ENCODE measurements at regions not wholly inside any gene's neighbourhood (a gene's known extent, or its start where the extent isn't known, plus 50 kb on each side); places are given as distances from the start of the nearest gene placed in this dataset.

DNA sequence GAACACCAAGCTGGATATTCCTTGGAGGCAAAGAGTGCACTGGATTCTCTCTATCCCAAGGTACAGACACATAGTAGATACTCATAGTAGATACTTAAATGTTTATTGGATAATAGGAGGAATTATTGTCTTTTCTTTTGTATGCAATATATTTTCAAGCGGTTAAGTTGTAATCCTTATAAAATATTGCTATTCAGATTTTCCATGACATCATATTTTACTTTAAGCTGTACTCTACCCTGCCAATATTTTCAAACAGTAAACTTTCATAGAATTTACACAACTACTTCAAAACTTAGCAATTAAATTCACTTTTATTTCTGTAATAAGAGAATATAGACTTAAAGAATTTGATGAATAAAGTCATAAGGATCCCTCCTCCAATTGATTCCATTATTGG, 546.5 kb upstream of the CAMK1G start:
- TF ChIP-seq EP300 (IDR thresholded peaks at IDR 0.05): no peak
- no peak for TF ChIP-seq POLR2A (IDR thresholded peaks at IDR 0.05)
- 67 to 79% methylated on average over 1 of the region's 1 CpG for WGBS, 2 donors (ENCODE audit: low coverage in 1 of 2)
- Histone ChIP-seq H3K27ac (no peak overlapping the region), H3K36me3 (no peaks in the 10 kb centered on the region), H3K4me3 (no peak overlapping the region), H3K4me1 (no peaks in the 10 kb centered on the region), H3K9me3 (no peaks in the 10 kb centered on the region), H3K27me3 (no peaks in the 10 kb centered on the region)
- ATAC-seq: no peak

DNA sequence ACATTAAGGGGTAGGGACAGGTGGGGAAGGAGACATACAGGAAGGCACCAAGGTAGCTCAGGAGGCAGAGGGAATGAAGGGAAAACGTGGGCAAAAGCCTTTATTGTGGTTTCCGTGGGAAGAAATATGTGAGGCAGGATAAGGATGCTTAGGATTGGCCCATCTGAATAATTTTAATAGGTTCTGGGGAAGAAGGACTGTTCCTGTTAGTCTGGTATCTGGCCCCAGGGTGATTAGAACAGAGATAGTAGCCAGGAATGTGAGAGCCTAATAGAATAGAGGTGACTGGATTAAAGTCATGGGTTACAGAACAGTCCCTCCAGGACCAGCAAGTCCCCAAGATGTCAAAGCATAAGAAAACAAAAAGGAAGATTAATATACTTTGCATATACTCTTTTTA, 545.2 kb upstream of the CAMK1G start:
- no peak overlapping the region for H3K4me3 ChIP-seq
- 46 to 79% methylated on average over 2 of the region's 2 CpGs for WGBS, 2 donors (ENCODE audit: low coverage in 1 of 2)
- no peak for ATAC-seq

DNA sequence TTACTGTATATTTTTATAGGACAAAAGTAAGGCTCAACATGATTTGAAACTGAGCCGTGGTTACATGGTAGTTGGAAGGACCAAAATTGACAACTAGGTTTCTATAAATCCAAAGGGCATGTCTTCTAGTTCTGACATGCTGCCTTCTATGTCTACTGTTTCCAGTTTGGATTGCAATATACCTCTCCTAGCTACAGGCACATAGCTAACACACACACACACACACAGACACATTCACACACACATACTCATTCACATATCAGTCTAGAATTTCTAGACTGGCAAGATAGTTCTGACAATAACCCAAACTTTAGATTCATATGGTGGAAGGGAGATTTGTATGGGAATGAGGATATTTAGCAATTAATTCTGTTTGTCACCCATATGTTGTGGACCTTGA, 544.8 kb upstream of the CAMK1G start:
- no peak overlapping the region for H3K27ac ChIP-seq
- TF ChIP-seq POLR2A (IDR thresholded peaks at IDR 0.05): no peak
- TF ChIP-seq, protein P1, sequence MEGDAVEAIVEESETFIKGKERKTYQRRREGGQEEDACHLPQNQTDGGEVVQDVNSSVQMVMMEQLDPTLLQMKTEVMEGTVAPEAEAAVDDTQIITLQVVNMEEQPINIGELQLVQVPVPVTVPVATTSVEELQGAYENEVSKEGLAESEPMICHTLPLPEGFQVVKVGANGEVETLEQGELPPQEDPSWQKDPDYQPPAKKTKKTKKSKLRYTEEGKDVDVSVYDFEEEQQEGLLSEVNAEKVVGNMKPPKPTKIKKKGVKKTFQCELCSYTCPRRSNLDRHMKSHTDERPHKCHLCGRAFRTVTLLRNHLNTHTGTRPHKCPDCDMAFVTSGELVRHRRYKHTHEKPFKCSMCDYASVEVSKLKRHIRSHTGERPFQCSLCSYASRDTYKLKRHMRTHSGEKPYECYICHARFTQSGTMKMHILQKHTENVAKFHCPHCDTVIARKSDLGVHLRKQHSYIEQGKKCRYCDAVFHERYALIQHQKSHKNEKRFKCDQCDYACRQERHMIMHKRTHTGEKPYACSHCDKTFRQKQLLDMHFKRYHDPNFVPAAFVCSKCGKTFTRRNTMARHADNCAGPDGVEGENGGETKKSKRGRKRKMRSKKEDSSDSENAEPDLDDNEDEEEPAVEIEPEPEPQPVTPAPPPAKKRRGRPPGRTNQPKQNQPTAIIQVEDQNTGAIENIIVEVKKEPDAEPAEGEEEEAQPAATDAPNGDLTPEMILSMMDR (IDR thresholded peaks at IDR 0.05): no peak
- TF ChIP-seq EP300 (IDR thresholded peaks at IDR 0.05): no peak
- no peak for TF ChIP-seq POLR2AphosphoS5 (IDR thresholded peaks at IDR 0.05)
- 75 to 95% methylated on average over 1 of the region's 1 CpG for WGBS, 2 donors (ENCODE audit: low coverage in 1 of 2)
- H3K27me3 ChIP-seq: no peaks in the 10 kb centered on the region
- no peaks in the 10 kb centered on the region for H3K9me3 ChIP-seq
- no peaks in the 10 kb centered on the region for H3K4me1 ChIP-seq
- H3K4me3 ChIP-seq: no peak overlapping the region
- no peaks in the 10 kb centered on the region for H3K36me3 ChIP-seq
- no peak for ATAC-seq

More for the DNA sequence above, 545.2 kb upstream of the CAMK1G start:
- Histone ChIP-seq H3K27ac (no peak overlapping the region), H3K4me1 (no peaks in the 10 kb centered on the region), H3K27me3 (no peaks in the 10 kb centered on the region), H3K36me3 (no peaks in the 10 kb centered on the region), H3K9me3 (no peaks in the 10 kb centered on the region)
- TF ChIP-seq POLR2A (IDR thresholded peaks at IDR 0.05) (no peak), POLR2AphosphoS5 (IDR thresholded peaks at IDR 0.05) (no peak)
- TF ChIP-seq, protein P1 (IDR thresholded peaks at IDR 0.05): no peak

DNA sequence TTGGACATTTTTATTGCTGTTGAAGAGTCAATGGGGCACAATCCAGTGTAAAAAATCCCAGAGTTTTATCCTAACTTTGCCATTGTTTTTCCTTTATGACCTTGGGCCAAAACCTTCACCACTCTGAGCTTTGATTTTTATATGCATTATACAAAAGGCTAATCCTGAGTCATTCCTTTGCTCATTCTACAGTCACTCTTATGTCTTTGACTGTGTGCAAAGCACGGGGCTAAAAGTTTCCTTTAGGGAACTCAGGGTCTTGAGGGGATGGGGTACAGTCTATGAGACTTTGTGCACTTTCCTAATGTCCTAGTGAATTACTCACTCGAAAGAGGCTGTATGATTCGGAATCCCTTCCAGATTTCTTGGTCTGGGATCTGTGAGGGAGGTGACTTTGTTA, 543.2 kb upstream of the CAMK1G start:
- TF ChIP-seq EP300 (IDR thresholded peaks at IDR 0.05) (no peak), POLR2A (IDR thresholded peaks at IDR 0.05) (no peak), POLR2AphosphoS5 (IDR thresholded peaks at IDR 0.05) (no peak)
- TF ChIP-seq, protein P1 (IDR thresholded peaks at IDR 0.05): no peak
- no peaks in the 10 kb centered on the region for H3K27me3 ChIP-seq

DNA sequence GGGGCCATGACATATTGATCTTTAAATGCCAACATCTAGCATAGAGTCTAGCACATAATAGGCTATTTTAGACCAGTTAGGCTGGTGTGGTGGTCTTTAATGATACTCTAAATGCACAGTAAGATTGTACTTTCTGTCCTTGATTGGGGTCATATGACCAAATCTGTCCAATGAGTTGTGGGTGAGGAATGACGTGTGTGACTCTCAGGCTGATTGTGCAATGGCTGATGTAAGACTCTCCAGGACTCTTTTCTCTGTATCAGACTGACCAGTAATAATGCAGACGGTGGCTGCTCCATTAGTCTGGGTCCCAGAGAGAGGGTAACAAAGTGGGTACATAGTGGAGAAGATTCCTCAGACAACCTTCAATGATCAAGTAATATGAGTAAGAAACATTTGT, 541.6 kb upstream of the CAMK1G start:
- TF ChIP-seq POLR2A (IDR thresholded peaks at IDR 0.05): no peak
- no peak for TF ChIP-seq POLR2AphosphoS5 (IDR thresholded peaks at IDR 0.05)
- no peaks in the 10 kb centered on the region for H3K4me1 ChIP-seq
- WGBS, 2 donors (ENCODE audit: low coverage in 1 of 2): 78 to 89% methylated on average over 1 to 2 of the region's 2 CpGs
- no peaks in the 10 kb centered on the region for H3K36me3 ChIP-seq
- no peak overlapping the region for H3K27ac ChIP-seq
- no peaks in the 10 kb centered on the region for H3K9me3 ChIP-seq
- no peak for ATAC-seq
- no peak overlapping the region for H3K4me3 ChIP-seq
- H3K27me3 ChIP-seq: no peaks in the 10 kb centered on the region

More for the DNA sequence above, 543.2 kb upstream of the CAMK1G start:
- 78 to 93% methylated on average over 3 of the region's 3 CpGs for WGBS, 2 donors (ENCODE audit: low coverage in 1 of 2)
- Histone ChIP-seq H3K4me3 (no peak overlapping the region), H3K9me3 (no peaks in the 10 kb centered on the region), H3K36me3 (no peaks in the 10 kb centered on the region), H3K27ac (no peak overlapping the region), H3K4me1 (no peaks in the 10 kb centered on the region)
- no peak for ATAC-seq

DNA sequence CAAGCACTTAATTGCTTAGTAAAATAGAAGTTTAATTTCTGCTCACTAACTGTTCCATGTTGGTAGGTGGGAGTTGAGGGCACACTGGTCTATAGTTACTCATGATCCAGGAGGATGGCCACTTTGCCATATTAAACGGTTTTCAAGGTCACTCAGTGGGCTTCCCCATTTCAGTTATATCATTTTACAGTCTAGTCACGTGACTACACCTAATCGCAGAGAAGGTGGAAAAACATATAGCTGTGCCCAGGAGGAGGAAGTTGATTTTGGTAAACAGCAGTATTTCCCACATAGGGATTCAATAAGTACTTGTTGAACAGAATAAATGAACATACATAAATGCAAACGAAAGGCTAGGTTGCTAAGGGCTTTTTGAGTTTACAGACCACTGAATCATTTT, 541.1 kb upstream of the CAMK1G start:
- H3K9me3 ChIP-seq: no peaks in the 10 kb centered on the region
- WGBS, 2 donors (ENCODE audit: low coverage in 1 of 2): 57 to 90% methylated on average over 3 to 4 of the region's 4 CpGs
- no peaks in the 10 kb centered on the region for H3K4me1 ChIP-seq
- no peaks in the 10 kb centered on the region for H3K36me3 ChIP-seq
- H3K27me3 ChIP-seq: no peaks in the 10 kb centered on the region
- H3K4me3 ChIP-seq: no peak overlapping the region
- TF ChIP-seq POLR2A (IDR thresholded peaks at IDR 0.05) (no peak), POLR2AphosphoS5 (IDR thresholded peaks at IDR 0.05) (no peak), EP300 (IDR thresholded peaks at IDR 0.05) (no peak)
- TF ChIP-seq, protein P1 (IDR thresholded peaks at IDR 0.05): no peak
- no peak for ATAC-seq
- no peak overlapping the region for H3K27ac ChIP-seq
